Psoas muscle (tissue), 7 donors: ENCODE measurements at regions not wholly inside any gene's neighbourhood (a gene's known extent, or its start where the extent isn't known, plus 50 kb on each side); places are given as distances from the start of the nearest gene placed in this dataset.
A peak's percentile ranks its signal among the peaks of the same experiment; 100 is the strongest.

ENCODE experiments used
- ATAC-seq, 4 donors: fragments of 200-7000 bp; cut with Tn5 transposase; one replicate each; pipeline ENCODE4 v1.9.1; 2020; ENCODE audit warnings: moderate library complexity in 3 of 4, mild to moderate bottlenecking in 2 of 4
- DNase-seq, 2 donors: peaks; one replicate each; pipeline ENCODE4 v3.0.0-alpha.2; 2020
- H3K27ac ChIP-seq: fragments of 200-600 bp; one replicate; pipeline ENCODE4 v1.8.0; 2022
- H3K27me3 ChIP-seq, 3 donors: fragments of 200-600 bp in 1 of 3; one replicate each; pipeline versions ENCODE4 v1.6.1 to v1.8.0; 2013 to 2022; ENCODE audit warnings: low read length in 2 of 3, mild to moderate bottlenecking in 2 of 3, moderate library complexity in 1 of 3; ENCODE audit not compliant: insufficient read depth in 3 of 3
- H3K36me3 ChIP-seq, 2 donors: fragments of 200-600 bp in 1 of 2; one replicate each; pipeline versions ENCODE4 v1.6.1 to v1.8.0; 2013 to 2022; ENCODE audit warnings: low read depth in 1 of 2, mild to moderate bottlenecking in 1 of 2, moderate library complexity in 1 of 2; ENCODE audit not compliant: insufficient read depth in 1 of 2
- H3K4me1 ChIP-seq: fragments of 200-600 bp; one replicate; pipeline ENCODE4 v1.8.0; 2022
- H3K4me3 ChIP-seq: fragments of 200-600 bp; one replicate; pipeline ENCODE4 v1.8.0; 2022; ENCODE audit warnings: mild to moderate bottlenecking
- H3K9me3 ChIP-seq: fragments of 200-600 bp; one replicate; pipeline ENCODE4 v1.8.0; 2022
- CTCF ChIP-seq: fragments of 200-600 bp; IDR thresholded peaks from one replicate; pipeline ENCODE4 v1.8.0; 2022; ENCODE audit warnings: antibody characterized with exemption
- WGBS, 3 donors: extraction: QIAGEN DNeasy Blood & Tissue Kit; methylation state at CpG; one replicate each; pipeline versions ENCODE4 v1.1.6 to v1.1.7; 2013; 5-methylcytosine and 5-hydroxymethylcytosine counted together
- intact Hi-C, 2 donors: fragments of 100-400 bp; cut with DNase I; formaldehyde crosslinking; loops; one replicate each; pipeline versions ENCODE4 v1.11.0 to v1.14.2; 2022
- donor health status: healthy with polysubstance abuse.
- donor health status: DM: no; HTN: no; CAD: no; lungs with moderate emphysema.
- donor health status: Bipolar disorder and iron deficiency.
- donor health status: healthy.
- donor health status: DM: yes; HTN: yes; CAD: no.
- donor health status: DM: no; HTN: no; CAD: no.
- donor health status: DM: yes; HTN: yes; CAD: no.

DNA sequence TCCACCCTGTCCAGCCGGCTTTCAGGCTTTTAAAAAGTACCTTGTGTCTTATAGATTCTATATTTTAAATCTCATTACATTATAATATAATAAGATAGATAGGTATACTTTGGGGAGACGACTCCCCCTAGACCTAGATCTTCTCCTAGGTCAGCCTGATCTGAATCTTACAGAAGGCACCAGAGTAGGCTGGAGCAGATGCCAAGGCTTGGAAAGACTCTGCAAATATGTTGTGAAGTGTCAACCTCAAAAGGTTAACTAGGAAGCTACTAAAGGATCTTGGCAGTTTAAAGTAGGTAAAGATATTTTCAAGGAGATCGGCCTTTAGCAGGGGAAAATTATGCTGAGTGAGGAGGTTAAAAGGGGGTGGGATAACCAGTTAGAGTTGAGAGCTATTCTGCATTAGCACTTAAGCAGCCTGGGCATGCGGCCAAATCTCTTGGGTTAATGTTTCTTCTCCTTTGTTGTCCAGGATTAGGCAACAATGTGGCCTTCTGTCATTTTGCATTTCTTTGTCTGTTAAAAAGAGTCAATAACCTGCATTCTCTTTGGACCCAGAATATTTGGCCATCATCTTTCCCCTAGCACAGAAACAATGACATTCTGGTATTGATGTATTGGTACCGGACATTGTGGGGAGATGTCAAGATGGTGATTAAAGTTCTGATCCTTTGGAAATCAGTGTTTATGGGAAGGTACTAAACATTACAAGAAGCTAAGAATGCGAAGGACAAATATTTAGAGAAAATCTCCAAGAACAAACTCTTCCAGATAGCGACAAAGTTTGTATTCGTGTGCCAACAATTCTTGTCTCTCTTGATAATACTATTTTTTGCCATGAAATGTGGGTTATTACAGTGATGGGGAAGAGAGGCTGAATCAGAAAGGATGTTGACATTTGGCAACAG, 51.2 kb upstream of the DHX40 start:
- TF ChIP-seq CTCF, result no peak
- H3K27ac ChIP-seq, result no peak overlapping the region
- ATAC-seq (no peak), DNase-seq (peak; percentile 67 to 76)
- H3K36me3 ChIP-seq, result no peaks in the 10 kb centered on the region
- WGBS, 3 donors, result 63 to 67% (median 65%) methylated on average over 8 of the region's 8 CpGs
- H3K4me3 ChIP-seq, result no peak overlapping the region
- intact Hi-C loops, result no loop called here
- no peaks in the 10 kb centered on the region for H3K4me1 ChIP-seq
- no peaks in the 10 kb centered on the region for H3K27me3 ChIP-seq
- H3K9me3 ChIP-seq, result no peaks in the 10 kb centered on the region
